Effector memory CD8-positive, alpha-beta T cell (primary cell): ENCODE measurements at regions not wholly inside any gene's neighbourhood (a gene's known extent, or its start where the extent isn't known, plus 50 kb on each side); places are given as distances from the start of the nearest gene placed in this dataset.

Source experiments
- ATAC-seq: fragments of 150-1000 bp; cut with Tn5 transposase; replicated peaks from 2 replicates; pipeline ENCODE4 v1.10.0; 2021; ENCODE audit warnings: mild to moderate bottlenecking, moderate library complexity
- DNase-seq, 3 experiments: peaks; one replicate each; pipeline ENCODE4 v3.0.0; 2021
- H3K27ac Mint-ChIP-seq, 2 donors: one replicate each; pipeline ENCODE4 v1.8.0; 2022; ENCODE audit warnings: mild to moderate bottlenecking in 2 of 2, mixed read lengths in 2 of 2, moderate library complexity in 2 of 2
- H3K27me3 Mint-ChIP-seq, 2 donors: one replicate each; pipeline ENCODE4 v1.8.0; 2022; ENCODE audit warnings: mixed read lengths in 2 of 2
- H3K36me3 Mint-ChIP-seq: one replicate; pipeline ENCODE4 v1.8.0; 2022; ENCODE audit warnings: mild to moderate bottlenecking, moderate library complexity, mixed read lengths; ENCODE audit not compliant: insufficient read depth
- H3K4me1 Mint-ChIP-seq, 2 donors: one replicate each; pipeline ENCODE4 v1.8.0; 2022; ENCODE audit warnings: low read depth in 2 of 2, mixed read lengths in 2 of 2
- H3K4me3 Mint-ChIP-seq, 2 donors: one replicate each; pipeline ENCODE4 v1.8.0; 2022; ENCODE audit warnings: mild to moderate bottlenecking in 2 of 2, mixed read lengths in 2 of 2, moderate library complexity in 2 of 2
- H3K9me3 Mint-ChIP-seq, 2 donors: one replicate each; pipeline ENCODE4 v1.8.0; 2022; ENCODE audit warnings: mixed read lengths in 2 of 2

DNA sequence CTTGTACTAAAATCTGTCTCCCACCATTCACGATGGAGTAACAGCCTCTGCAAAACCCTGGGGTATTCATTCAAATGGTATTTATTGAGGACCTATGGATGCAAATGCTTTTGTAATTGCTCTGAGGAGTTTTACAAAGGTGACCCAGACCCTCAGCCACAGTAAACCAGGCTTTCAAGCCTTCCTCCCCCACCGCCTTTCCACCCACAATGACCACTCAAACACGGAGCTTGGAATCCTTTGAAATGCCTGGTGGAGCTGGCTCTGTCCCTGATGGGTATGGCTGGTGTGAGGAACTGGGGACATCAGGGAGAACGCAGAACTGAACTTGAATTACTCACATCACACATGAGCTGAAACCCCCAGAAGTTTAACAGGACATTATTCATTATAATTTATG is 246.4 kb downstream of the CDH26 start:
- peaks cover 3% of the 10 kb centered on the region for H3K36me3 Mint-ChIP-seq
- H3K4me1 Mint-ChIP-seq: no peaks in the 10 kb centered on the region
- no peaks in the 10 kb centered on the region for H3K9me3 Mint-ChIP-seq
- H3K27ac Mint-ChIP-seq: no peak overlapping the region
- no peaks in the 10 kb centered on the region for H3K27me3 Mint-ChIP-seq
- no peak overlapping the region for H3K4me3 Mint-ChIP-seq
- no peak for DNase-seq
- no peak for ATAC-seq

DNA sequence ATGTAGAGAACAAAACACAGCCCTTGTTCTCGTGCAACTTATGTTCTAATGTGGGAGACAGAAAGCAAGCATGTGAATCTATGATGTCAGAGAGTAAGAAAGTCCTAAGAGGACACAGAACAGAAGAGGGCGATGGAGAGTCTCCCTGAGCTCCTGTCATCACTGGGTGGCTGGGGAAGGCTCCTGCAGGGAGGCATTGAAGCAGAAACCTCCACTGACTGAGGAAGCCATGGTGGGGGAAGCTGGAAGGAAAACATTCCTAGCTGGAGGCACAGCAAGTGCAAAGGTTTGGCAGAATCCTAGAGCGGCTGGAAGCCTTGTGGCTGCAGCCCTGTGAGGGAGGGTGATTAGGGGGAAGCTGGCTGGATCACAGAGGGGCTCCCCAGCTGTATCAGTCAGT is 248.0 kb downstream of the CDH26 start:
- Mint-ChIP-seq H3K27ac (no peak overlapping the region), H3K36me3 (peaks cover 3% of the 10 kb centered on the region), H3K27me3 (peaks cover 0 to 3% of the 10 kb centered on the region in 2 donors), H3K9me3 (no peaks in the 10 kb centered on the region), H3K4me1 (peaks cover 2 to 4% of the 10 kb centered on the region in 2 donors), H3K4me3 (no peak overlapping the region)
- DNase-seq (no peak), ATAC-seq (no peak)

DNA sequence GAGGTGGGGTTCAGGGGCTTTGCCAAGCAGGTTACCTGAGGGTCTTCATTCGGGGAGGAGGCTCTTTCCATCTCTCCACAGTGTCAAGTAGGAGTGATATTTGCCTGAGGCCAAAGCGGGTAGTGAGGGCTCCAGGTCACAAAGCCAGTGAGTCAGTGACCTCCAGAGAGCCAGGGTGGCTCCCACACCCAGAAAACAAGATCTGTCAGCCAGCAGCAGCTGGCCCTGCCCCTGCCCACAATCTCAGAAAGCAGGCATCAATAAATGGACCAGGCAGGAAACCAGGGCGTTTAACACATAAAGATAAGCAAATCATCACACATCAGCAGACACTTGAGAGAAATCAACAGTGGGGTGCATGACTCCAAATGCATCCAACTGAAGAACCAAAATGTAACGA is 250.8 kb downstream of the CDH26 start:
- peaks cover 3 to 4% of the 10 kb centered on the region in 2 donors for H3K4me1 Mint-ChIP-seq

DNA sequence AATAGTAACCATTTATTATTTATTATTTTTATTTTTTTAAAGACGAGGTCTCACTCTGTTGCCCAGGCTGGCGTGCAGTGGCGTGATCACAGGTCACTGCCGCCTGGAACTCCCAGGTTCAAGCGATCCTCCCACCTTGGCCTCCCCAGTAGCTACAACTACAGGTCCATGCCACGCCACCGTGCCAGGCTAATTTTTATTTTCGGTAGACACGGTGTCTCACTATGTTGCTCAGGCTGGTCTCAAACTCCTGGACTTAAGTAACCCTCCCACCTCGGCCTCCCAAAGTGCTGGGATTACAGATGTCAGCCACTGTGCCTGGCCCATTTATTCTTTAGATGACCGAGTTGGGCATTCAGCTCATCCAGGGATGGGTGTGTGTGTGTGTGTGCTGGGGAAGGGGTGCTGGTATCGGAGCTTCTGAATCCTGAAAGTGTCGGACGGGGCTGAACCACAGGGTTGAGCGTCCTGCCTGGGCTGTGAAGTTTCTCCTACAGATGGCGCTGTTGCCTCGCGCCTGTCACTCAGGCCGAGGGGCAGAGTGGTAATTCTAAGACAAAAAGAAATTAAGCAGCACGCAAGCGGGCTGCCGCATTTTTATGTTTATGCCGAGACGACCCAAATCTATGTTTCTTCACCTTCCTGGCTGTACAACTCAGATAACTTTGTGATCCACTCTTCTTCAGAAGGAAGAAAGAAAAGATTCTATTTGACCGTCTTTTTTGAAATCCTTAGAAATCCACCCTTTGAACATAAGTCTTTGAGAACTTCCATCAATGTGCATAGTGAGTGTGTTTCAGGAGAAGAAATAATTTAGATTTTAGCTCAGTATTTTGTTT is 252.8 kb downstream of the CDH26 start:
- Mint-ChIP-seq H3K4me1 (peaks cover 3 to 4% of the 10 kb centered on the region in 2 donors), H3K27me3 (peaks cover 0 to 27% of the 10 kb centered on the region in 2 donors), H3K4me3 (no peak overlapping the region), H3K36me3 (peaks cover 3% of the 10 kb centered on the region), H3K27ac (peak overlapping the region in 1 of 2 donors; percentile 69), H3K9me3 (no peaks in the 10 kb centered on the region)
- ATAC-seq (peak; percentile 66), DNase-seq (peak; percentile 40 to 43 (median 42))

More for the DNA sequence above, 250.8 kb downstream of the CDH26 start:
- Mint-ChIP-seq H3K9me3 (no peaks in the 10 kb centered on the region), H3K36me3 (peaks cover 3% of the 10 kb centered on the region), H3K4me3 (no peak overlapping the region), H3K27me3 (peaks cover 0 to 19% of the 10 kb centered on the region in 2 donors), H3K27ac (no peak overlapping the region)
- DNase-seq (no peak), ATAC-seq (no peak)

DNA sequence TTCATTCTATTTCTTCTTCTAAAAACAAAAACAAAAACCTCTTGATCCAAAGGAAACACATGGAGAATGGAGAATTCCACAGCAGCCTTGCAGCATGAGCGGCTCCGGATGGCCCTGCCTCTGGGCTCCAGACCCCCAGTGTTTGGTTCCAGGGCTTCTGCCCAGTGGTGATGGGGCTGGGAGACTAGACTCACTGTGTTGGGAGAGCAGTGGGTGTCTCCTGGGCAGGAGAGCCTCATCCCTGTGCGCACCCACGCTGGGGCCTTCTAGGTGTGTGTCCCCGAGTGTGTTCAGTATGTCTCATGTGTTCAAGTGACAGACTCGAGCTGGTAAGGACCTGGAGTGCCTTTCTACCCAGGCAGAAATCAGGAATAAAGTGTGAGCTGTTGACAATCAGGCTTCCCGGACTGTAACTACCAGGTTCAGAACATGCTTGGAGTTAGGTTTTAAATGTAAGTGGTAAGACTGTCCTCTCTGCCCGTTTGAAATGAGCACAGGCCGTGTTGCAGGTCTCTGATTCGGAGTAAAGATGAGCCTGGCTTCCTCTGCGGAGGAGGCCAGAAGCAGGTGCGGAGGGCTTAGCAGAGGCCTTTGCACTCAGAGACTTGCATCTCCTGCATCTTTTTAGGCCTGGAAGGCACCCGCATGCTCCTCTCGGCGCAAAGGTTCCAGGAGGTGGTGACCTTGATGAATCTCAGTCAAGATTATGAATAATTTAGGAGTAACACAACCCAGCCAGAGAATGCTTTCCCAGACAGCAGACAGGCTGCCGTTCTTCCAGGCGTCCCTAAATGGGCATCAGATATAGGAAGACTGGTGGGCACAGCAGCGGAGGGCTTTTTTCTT is 253.6 kb downstream of the CDH26 start:
- Mint-ChIP-seq H3K27ac (peak overlapping the region in 1 of 2 donors; percentile 69), H3K9me3 (no peaks in the 10 kb centered on the region), H3K4me1 (peaks cover 3 to 4% of the 10 kb centered on the region in 2 donors), H3K27me3 (peaks cover 0 to 27% of the 10 kb centered on the region in 2 donors), H3K36me3 (no peaks in the 10 kb centered on the region), H3K4me3 (no peak overlapping the region)
- DNase-seq (no peak), ATAC-seq (no peak)

DNA sequence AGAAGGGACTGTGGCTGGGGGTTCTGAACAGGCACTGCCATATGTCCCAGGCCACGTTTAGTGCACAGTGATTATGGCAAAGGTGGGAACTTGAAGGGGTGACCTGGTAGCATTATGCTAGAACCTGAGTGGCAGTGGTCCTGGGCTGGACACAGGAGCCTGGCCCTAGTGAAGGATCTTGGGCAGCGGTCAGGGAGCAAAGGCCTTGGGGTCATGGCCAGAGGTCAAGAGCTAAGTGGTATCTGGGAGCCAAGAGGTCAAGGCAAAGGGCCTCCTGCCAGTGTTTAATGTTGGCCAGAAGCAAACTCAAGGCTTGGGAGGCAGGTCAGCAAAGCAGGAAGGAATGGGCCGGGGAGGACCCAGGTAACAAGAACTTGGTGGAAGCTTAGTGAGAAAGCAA is 254.5 kb downstream of the CDH26 start:
- Mint-ChIP-seq H3K27me3 (peaks cover 0 to 27% of the 10 kb centered on the region in 2 donors), H3K9me3 (no peaks in the 10 kb centered on the region), H3K27ac (no peak overlapping the region), H3K4me1 (peaks cover 3 to 4% of the 10 kb centered on the region in 2 donors), H3K36me3 (no peaks in the 10 kb centered on the region), H3K4me3 (no peak overlapping the region)
- no peak for DNase-seq
- no peak for ATAC-seq

DNA sequence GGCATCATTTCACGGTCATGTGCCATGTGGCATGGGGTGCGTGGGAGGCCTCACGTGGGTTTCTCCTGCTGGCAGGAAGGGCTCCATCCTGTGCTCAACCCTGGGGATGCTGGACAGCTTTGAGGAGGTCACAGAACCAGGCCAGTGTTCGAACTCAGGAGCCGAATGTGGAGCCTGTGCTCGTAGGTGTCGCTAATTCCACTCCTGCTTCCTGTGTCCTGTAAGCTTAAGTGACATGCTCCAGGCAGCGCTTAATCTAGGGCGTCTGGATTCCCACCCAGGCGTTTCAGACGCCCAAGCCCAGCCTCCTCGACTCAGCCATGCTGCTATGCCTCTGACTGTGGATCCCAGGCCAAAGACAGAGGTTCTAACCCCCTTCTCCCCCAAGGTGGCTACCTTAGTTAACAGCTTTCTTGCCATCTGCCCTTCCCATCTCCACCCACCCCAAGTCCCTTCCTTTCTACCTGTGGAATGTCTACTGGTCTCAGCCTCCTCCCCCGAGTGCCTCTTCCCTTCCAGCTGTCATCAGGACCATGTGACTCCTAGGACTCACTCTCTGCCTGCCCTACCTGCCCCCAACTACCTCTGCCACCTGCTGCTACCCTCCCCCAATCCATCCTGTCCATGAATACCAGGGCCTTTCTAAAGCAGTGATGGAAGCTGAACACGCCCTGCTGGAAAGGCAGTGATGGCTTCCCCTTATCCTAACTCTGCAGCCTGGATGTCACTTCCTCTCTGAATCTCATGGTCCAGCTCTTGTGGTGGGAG is 255.1 kb downstream of the CDH26 start:
- no peak overlapping the region for H3K4me3 Mint-ChIP-seq
- ATAC-seq: no peak
- H3K27me3 Mint-ChIP-seq: peaks cover 0 to 27% of the 10 kb centered on the region in 2 donors
- peaks cover 3 to 4% of the 10 kb centered on the region in 2 donors for H3K4me1 Mint-ChIP-seq
- no peak overlapping the region for H3K27ac Mint-ChIP-seq
- H3K36me3 Mint-ChIP-seq: no peaks in the 10 kb centered on the region
- no peaks in the 10 kb centered on the region for H3K9me3 Mint-ChIP-seq
- no peak for DNase-seq

DNA sequence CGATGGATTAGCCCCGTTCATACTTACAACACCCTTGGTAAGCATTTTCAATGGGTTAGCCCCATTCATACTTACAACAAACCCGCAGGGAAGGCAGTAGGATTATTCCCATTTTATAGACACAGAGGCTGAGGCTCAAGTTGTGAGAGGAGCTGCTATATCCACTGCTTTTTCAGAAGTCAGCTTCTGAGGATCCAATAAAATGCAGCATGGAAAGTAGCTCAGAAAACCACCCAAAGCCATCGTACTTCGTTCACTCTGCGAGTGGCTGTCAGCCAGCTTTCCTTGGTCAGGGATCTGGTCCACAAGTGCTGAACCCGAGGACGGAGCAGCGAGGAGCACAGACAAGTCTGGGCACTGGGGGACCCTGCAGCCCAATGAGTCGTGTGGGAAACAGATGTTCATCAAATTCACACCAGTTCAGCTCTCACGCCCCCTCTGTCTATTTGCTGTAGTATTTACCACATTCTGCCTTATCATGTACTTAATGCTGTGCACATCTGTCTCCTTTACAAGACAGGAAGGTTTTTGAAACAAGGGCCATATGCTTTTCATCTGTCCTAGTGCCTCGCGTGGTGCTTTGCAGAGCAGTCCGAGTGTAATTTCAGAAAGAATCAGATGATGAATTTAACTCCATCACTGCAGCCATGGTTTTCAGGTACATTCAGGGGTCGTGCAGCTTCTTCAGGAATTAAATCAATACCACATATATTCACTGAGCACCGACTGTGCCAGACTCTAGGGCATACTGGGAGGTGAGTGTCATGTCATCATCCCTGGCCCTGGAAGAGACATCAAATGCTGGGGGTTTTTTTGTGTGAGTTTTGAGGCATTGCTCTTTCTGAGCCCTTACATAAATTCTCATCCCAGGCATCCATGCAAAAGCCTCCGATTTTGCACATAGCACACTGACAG is 256.9 kb downstream of the CDH26 start:
- Mint-ChIP-seq H3K27ac (no peak overlapping the region), H3K27me3 (peaks cover 0 to 27% of the 10 kb centered on the region in 2 donors), H3K4me1 (peaks cover 3 to 4% of the 10 kb centered on the region in 2 donors), H3K4me3 (no peak overlapping the region), H3K9me3 (no peaks in the 10 kb centered on the region), H3K36me3 (no peaks in the 10 kb centered on the region)
- no peak for ATAC-seq
- DNase-seq: no peak

DNA sequence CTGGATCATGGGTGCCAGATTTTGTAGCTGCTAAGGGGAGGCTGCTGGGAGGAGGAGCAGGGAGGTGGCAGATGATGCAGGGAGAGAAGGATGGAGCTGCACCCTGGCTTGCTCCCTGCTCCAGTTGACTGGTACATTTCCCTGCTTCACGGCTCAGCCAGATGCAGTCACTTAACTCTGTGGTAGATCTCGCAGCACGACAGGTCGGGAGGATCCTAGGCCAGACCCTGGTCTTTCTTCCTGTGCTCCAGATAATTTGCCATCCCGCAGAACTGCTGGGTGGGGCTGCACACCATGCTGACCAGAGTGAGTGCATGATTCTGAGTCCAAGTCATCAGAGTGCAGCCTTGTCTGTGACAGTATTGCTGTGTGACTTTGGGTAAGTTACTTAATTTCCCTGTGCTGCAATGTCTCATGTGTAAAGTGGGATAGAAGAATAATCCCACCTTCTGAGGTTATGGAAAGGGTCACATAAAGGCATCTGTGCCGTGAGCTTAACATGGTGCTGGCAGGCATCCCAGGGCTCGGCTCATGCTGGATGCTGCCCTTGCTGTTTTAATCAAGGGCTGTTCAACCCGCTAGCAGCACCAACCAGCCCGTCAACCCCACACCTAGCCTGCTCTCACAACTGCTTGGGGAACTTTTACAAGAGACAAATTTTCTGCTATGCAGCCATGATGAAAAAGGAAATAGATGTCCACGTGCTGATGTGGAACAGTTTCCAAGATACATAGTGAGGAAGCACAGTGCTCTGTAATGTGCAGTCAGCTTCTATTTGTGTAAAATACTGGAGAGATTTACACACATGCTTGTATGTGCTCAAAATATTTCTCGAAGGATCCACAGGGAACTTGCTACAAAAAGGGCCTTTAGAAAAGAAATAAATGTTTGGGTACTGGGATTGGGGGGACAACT is 257.9 kb downstream of the CDH26 start:
- Mint-ChIP-seq H3K27ac (no peak overlapping the region), H3K4me3 (no peak overlapping the region)

DNA sequence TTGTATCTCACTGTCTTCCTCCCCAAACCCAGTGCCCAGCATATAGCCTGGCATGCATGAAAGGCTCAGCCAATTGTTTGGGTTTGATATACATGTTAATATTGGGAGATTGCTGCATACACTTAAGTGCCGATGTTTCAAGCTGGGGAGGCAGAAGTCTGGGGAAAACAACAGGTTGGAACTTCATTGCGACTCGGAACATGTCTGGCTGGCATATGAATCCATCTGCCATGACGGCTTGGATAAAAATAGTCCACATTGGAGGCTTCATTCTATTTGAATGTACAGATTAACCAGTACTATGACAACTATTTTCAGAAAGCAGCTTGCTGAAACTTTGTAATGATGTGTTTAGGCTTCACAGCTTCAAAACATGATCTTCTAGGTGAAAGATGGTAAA is 261.0 kb downstream of the CDH26 start:
- Mint-ChIP-seq H3K4me1 (no peaks in the 10 kb centered on the region), H3K4me3 (no peak overlapping the region), H3K9me3 (no peaks in the 10 kb centered on the region), H3K36me3 (no peaks in the 10 kb centered on the region), H3K27me3 (peaks cover 0 to 7% of the 10 kb centered on the region in 2 donors), H3K27ac (no peak overlapping the region)
- ATAC-seq (no peak), DNase-seq (no peak)

More for the DNA sequence above, 257.9 kb downstream of the CDH26 start:
- ATAC-seq (no peak), DNase-seq (no peak)
- H3K36me3 Mint-ChIP-seq: no peaks in the 10 kb centered on the region
- H3K4me1 Mint-ChIP-seq: peaks cover 1% of the 10 kb centered on the region in 2 donors
- H3K9me3 Mint-ChIP-seq: no peaks in the 10 kb centered on the region
- H3K27me3 Mint-ChIP-seq: peaks cover 0 to 26% of the 10 kb centered on the region in 2 donors

DNA sequence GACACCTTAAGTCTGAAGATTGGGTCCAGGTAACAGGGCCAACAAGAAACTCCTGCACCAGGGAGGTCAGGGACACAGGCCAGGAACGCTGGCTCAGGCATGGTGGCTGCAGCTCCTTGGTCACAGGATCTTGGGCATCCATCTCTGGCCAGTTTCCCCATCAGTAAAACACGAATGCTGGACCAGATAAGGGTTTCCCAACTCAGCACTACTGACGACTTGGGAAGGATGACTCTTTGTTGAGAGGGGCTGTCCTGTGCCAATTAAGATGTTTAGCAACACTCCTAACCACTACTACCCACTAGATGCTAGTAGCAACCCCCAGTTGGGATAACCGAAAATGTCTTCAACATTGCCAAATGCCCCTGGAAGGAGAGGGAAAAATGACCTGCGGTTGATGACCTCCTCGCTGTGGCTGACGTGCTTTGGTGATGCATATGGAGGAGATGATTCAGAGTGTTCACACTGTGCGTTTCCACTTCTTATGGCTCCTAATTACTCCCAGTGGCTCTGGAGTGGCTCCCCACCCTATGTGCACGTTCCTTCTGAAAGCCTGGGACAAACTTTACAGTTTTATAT is 261.9 kb downstream of the CDH26 start:
- ATAC-seq: no peak
- no peaks in the 10 kb centered on the region for H3K4me1 Mint-ChIP-seq
- peaks cover 0 to 7% of the 10 kb centered on the region in 2 donors for H3K27me3 Mint-ChIP-seq
- DNase-seq: no peak
- H3K27ac Mint-ChIP-seq: no peak overlapping the region
- no peaks in the 10 kb centered on the region for H3K36me3 Mint-ChIP-seq
- no peak overlapping the region for H3K4me3 Mint-ChIP-seq
- no peaks in the 10 kb centered on the region for H3K9me3 Mint-ChIP-seq
